GM12891 (cell line): ENCODE measurements at regions not wholly inside any gene's neighbourhood (a gene's known extent, or its start where the extent isn't known, plus 50 kb on each side); places are given as distances from the start of the nearest gene placed in this dataset.

Source experiments
- PAX5 ChIP-seq: IDR thresholded peaks from 2 replicates; pipeline ENCODE4 v1.6.1; 2011; ENCODE audit warnings: low read length, moderate library complexity, mild to moderate bottlenecking; ENCODE audit not compliant: insufficient read depth, severe bottlenecking
- POLR2A ChIP-seq: IDR thresholded peaks from 2 replicates; pipeline ENCODE4 v1.6.1; 2011; ENCODE audit warnings: low read depth, low read length, control low read depth
- POLR2AphosphoS5 ChIP-seq: IDR thresholded peaks from 2 replicates; pipeline ENCODE4 v1.6.1; 2011; ENCODE audit warnings: low read depth, low read length, control low read depth
- SPI1 ChIP-seq: IDR thresholded peaks from 2 replicates; pipeline ENCODE4 v1.6.1; 2011; ENCODE audit warnings: low read depth, low read length, control low read depth
- TAF1 ChIP-seq: IDR thresholded peaks from 2 replicates; pipeline ENCODE4 v1.6.1; 2011; ENCODE audit warnings: low read depth, low read length, control low read depth

GRCh38 chr12:13836099-13836498 is 145.3 kb downstream of the GRIN2B start:
- no peak for TF ChIP-seq POLR2AphosphoS5
- no peak for TF ChIP-seq POLR2A
- no peak for TF ChIP-seq TAF1
- no peak for TF ChIP-seq SPI1
- no peak for TF ChIP-seq PAX5
